ENCODE measurements at regions not wholly inside any gene's neighbourhood (a gene's known extent, or its start where the extent isn't known, plus 50 kb on each side); places are given as distances from the start of the nearest gene placed in this dataset.

- TF ChIP-seq POLR2AphosphoS5 (IDR thresholded peaks at IDR 0.05; ENCODE audit: low read depth, low read length): no peak
- TF ChIP-seq, protein P1, sequence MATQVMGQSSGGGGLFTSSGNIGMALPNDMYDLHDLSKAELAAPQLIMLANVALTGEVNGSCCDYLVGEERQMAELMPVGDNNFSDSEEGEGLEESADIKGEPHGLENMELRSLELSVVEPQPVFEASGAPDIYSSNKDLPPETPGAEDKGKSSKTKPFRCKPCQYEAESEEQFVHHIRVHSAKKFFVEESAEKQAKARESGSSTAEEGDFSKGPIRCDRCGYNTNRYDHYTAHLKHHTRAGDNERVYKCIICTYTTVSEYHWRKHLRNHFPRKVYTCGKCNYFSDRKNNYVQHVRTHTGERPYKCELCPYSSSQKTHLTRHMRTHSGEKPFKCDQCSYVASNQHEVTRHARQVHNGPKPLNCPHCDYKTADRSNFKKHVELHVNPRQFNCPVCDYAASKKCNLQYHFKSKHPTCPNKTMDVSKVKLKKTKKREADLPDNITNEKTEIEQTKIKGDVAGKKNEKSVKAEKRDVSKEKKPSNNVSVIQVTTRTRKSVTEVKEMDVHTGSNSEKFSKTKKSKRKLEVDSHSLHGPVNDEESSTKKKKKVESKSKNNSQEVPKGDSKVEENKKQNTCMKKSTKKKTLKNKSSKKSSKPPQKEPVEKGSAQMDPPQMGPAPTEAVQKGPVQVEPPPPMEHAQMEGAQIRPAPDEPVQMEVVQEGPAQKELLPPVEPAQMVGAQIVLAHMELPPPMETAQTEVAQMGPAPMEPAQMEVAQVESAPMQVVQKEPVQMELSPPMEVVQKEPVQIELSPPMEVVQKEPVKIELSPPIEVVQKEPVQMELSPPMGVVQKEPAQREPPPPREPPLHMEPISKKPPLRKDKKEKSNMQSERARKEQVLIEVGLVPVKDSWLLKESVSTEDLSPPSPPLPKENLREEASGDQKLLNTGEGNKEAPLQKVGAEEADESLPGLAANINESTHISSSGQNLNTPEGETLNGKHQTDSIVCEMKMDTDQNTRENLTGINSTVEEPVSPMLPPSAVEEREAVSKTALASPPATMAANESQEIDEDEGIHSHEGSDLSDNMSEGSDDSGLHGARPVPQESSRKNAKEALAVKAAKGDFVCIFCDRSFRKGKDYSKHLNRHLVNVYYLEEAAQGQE (IDR thresholded peaks at IDR 0.05; ENCODE audit: insufficient read depth in 1 of 2, low read depth in 2 of 2, low read length in 1 of 2): no peak
- TF ChIP-seq TCF7L2 (IDR thresholded peaks at IDR 0.05; ENCODE audit: low read depth, low read length): no peak
- intact Hi-C loops (cut with micrococcal nuclease; ENCODE audit: unreplicated experiment): no loop called here
- in situ Hi-C loops (cut with HindIII; ENCODE audit: low pct_unique_long_range_greater_than_20kb, low sequenced_read_pairs): no loop called here
- no peaks in the 10 kb centered on the region for H3K36me3 ChIP-seq (ENCODE audit: control insufficient read depth, insufficient read depth, low read length)
- no peak overlapping the region for H3K27ac ChIP-seq (ENCODE audit: low read length)
- no TSS peak for BruUV-seq (replicated peaks)
- ATAC-seq (no peak), DNase-seq (ENCODE audit: low read depth, low spot score) (no peak)
- no peaks in the 10 kb centered on the region for H3K4me1 ChIP-seq (ENCODE audit: control insufficient read depth, insufficient read depth, low read length)
- H3K4me3 ChIP-seq (ENCODE audit: low read depth in 2 of 2, low read length in 2 of 2): no peak overlapping the region
- ChIA-PET CTCF (no interaction called here), POLR2A (no interaction called here)
- H3K27me3 ChIP-seq (ENCODE audit: control insufficient read depth, insufficient read depth, low read length): no peaks in the 10 kb centered on the region
- no peaks in the 10 kb centered on the region for H3K9me3 ChIP-seq (ENCODE audit: control insufficient read depth, insufficient read depth, low read depth, low read length)
Observed at GRCh38 chr14:44010595-44010994, 496.5 kb downstream of the FSCB start.

- no peak for DNase-seq (ENCODE audit: low read depth, low spot score)
- in situ Hi-C loops (cut with HindIII; ENCODE audit: low pct_unique_long_range_greater_than_20kb, low sequenced_read_pairs) (no loop called here), intact Hi-C loops (cut with micrococcal nuclease; ENCODE audit: unreplicated experiment) (no loop called here)
- Histone ChIP-seq H3K27me3 (ENCODE audit: control insufficient read depth, insufficient read depth, low read length) (no peaks in the 10 kb centered on the region), H3K4me1 (ENCODE audit: control insufficient read depth, insufficient read depth, low read length) (no peaks in the 10 kb centered on the region), H3K27ac (ENCODE audit: low read length) (no peak overlapping the region), H3K4me3 (ENCODE audit: low read depth in 2 of 2, low read length in 2 of 2) (no peak overlapping the region), H3K9me3 (ENCODE audit: control insufficient read depth, insufficient read depth, low read depth, low read length) (no peaks in the 10 kb centered on the region), H3K36me3 (ENCODE audit: control insufficient read depth, insufficient read depth, low read length) (no peaks in the 10 kb centered on the region)
- CTCF ChIA-PET: no interaction called here
- ATAC-seq: no peak
- TF ChIP-seq POLR2AphosphoS5 (IDR thresholded peaks at IDR 0.05; ENCODE audit: low read depth, low read length) (no peak), TCF7L2 (IDR thresholded peaks at IDR 0.05; ENCODE audit: low read depth, low read length) (no peak), CTCF (IDR thresholded peaks at IDR 0.05) (no peak), SIN3A (IDR thresholded peaks at IDR 0.05; ENCODE audit: borderline replicate concordance, insufficient read depth, low read depth, low read length) (no peak)
- TF ChIP-seq, protein P1 (IDR thresholded peaks at IDR 0.05; ENCODE audit: insufficient read depth in 1 of 2, low read depth in 2 of 2, low read length in 1 of 2): no peak
- BruUV-seq (replicated peaks): no TSS peak
- POLR2A ChIA-PET: no interaction called here
Observed at GRCh38 chr14:44010071-44010470, 497.0 kb downstream of the FSCB start.

Data from Panc1 (cell line).